Breast epithelium (tissue), 4 donors: ENCODE measurements at regions not wholly inside any gene's neighbourhood (a gene's known extent, or its start where the extent isn't known, plus 50 kb on each side); places are given as distances from the start of the nearest gene placed in this dataset.

Source experiments
- DNase-seq, 2 donors: peaks; one replicate each; pipeline ENCODE4 v3.0.0-alpha.2; 2019; ENCODE audit warnings: low spot score in 2 of 2
- H3K27ac ChIP-seq, 2 donors: fragments of 200-600 bp; sonication (generic) in 1 of 2; one replicate each; pipeline ENCODE4 v1.5.1; 2016 to 2019; ENCODE audit warnings: mild to moderate bottlenecking in 1 of 2
- H3K27me3 ChIP-seq, 2 donors: fragments of 200-600 bp; sonication (generic) in 1 of 2; one replicate each; pipeline versions ENCODE4 v1.5.1 to v1.6.0; 2017 to 2019; ENCODE audit warnings: control low read depth in 1 of 2, mild to moderate bottlenecking in 1 of 2
- H3K36me3 ChIP-seq: fragments of 200-600 bp; one replicate; pipeline ENCODE4 v1.5.1; 2019
- H3K4me1 ChIP-seq, 2 donors: fragments of 200-600 bp; sonication (generic); one replicate each; pipeline ENCODE4 v1.5.1; 2016 to 2019; ENCODE audit warnings: control low read depth in 1 of 2
- H3K4me3 ChIP-seq, 3 donors: fragments of 200-600 bp; sonication (generic); 1 replicate in 2 of 3; 2 replicates in 1 of 3; pipeline ENCODE4 v1.5.1; 2016 to 2019; ENCODE audit warnings: mild to moderate bottlenecking in 3 of 3, moderate library complexity in 2 of 3
- H3K9me3 ChIP-seq, 2 donors: fragments of 200-600 bp; sonication (generic) in 1 of 2; one replicate each; pipeline ENCODE4 v1.5.1; 2016 to 2019; ENCODE audit warnings: control low read depth in 1 of 2
- CTCF ChIP-seq, 3 donors: fragments of 450-650 bp; IDR thresholded peaks; one replicate each; pipeline ENCODE4 v1.5.1; 2016 to 2017; ENCODE audit warnings: antibody characterized with exemption in 3 of 3, mild to moderate bottlenecking in 3 of 3, moderate library complexity in 3 of 3
- POLR2A ChIP-seq: fragments of 450-650 bp; IDR thresholded peaks from one replicate; pipeline ENCODE4 v1.6.1; 2016; ENCODE audit warnings: antibody characterized with exemption, mild to moderate bottlenecking, moderate library complexity
- POLR2AphosphoS5 ChIP-seq, 3 donors: sonication (generic); formaldehyde crosslinking; IDR thresholded peaks; one replicate each; pipeline ENCODE4 v1.6.1; 2017; ENCODE audit warnings: antibody characterized with exemption in 3 of 3
- intact Hi-C: fragments of 100-400 bp; cut with DNase I; formaldehyde crosslinking; loops from one replicate; pipeline ENCODE4 v1.15.1; 2023; ENCODE audit warnings: low total_unique reads

- H3K36me3 ChIP-seq: no peaks in the 10 kb centered on the region
- DNase-seq: no peak
- no peak overlapping the region for H3K4me3 ChIP-seq
- H3K9me3 ChIP-seq: no peaks in the 10 kb centered on the region
- no peaks in the 10 kb centered on the region for H3K27me3 ChIP-seq
- peak overlapping the region in 1 of 2 donors; percentile 10 for H3K27ac ChIP-seq
- intact Hi-C loops: no loop called here
- TF ChIP-seq CTCF (IDR thresholded peaks at IDR 0.05): no peak
- no peak for TF ChIP-seq POLR2AphosphoS5 (IDR thresholded peaks at IDR 0.05)
- no peak for TF ChIP-seq POLR2A
- no peaks in the 10 kb centered on the region for H3K4me1 ChIP-seq
Observed at GRCh38 chr2:167438206-167438605, 549.9 kb downstream of the XIRP2 start.

- no peak overlapping the region for H3K4me3 ChIP-seq
- no peak for DNase-seq
- intact Hi-C loops: no loop called here
- TF ChIP-seq POLR2AphosphoS5 (IDR thresholded peaks at IDR 0.05) (no peak), CTCF (IDR thresholded peaks at IDR 0.05) (no peak), POLR2A (no peak)
- H3K9me3 ChIP-seq: no peaks in the 10 kb centered on the region
- H3K27ac ChIP-seq: no peak overlapping the region
- H3K27me3 ChIP-seq: no peaks in the 10 kb centered on the region
- no peaks in the 10 kb centered on the region for H3K4me1 ChIP-seq
- H3K36me3 ChIP-seq: no peaks in the 10 kb centered on the region
Observed at GRCh38 chr2:167431949-167432348, 543.7 kb downstream of the XIRP2 start.

GRCh38 chr2:167430447-167430846 lies 542.2 kb downstream of the XIRP2 start:
- Histone ChIP-seq H3K4me3 (no peak overlapping the region), H3K9me3 (no peaks in the 10 kb centered on the region), H3K36me3 (no peaks in the 10 kb centered on the region), H3K27me3 (no peaks in the 10 kb centered on the region), H3K4me1 (no peaks in the 10 kb centered on the region), H3K27ac (no peak overlapping the region)
- no peak for TF ChIP-seq POLR2AphosphoS5 (IDR thresholded peaks at IDR 0.05)
- TF ChIP-seq POLR2A: no peak
- no peak for TF ChIP-seq CTCF (IDR thresholded peaks at IDR 0.05)
- no peak for DNase-seq
- intact Hi-C loops: no loop called here

- no peaks in the 10 kb centered on the region for H3K4me1 ChIP-seq
Observed at GRCh38 chr2:167424803-167425755, 536.8 kb downstream of the XIRP2 start.

More at GRCh38 chr2:167424803-167425755, 536.8 kb downstream of the XIRP2 start:
- DNase-seq: no peak
- no peak overlapping the region for H3K4me3 ChIP-seq
- TF ChIP-seq POLR2A (no peak), CTCF (IDR thresholded peaks at IDR 0.05) (no peak), POLR2AphosphoS5 (IDR thresholded peaks at IDR 0.05) (no peak)
- no peaks in the 10 kb centered on the region for H3K27me3 ChIP-seq
- no peaks in the 10 kb centered on the region for H3K9me3 ChIP-seq
- H3K27ac ChIP-seq: no peak overlapping the region
- intact Hi-C loops: no loop called here
- H3K36me3 ChIP-seq: no peaks in the 10 kb centered on the region
